HCT116 (cell line): ENCODE measurements at regions not wholly inside any gene's neighbourhood (a gene's known extent, or its start where the extent isn't known, plus 50 kb on each side); places are given as distances from the start of the nearest gene placed in this dataset.

Source experiments
- CBX3 ChIP-seq: IDR thresholded peaks from 2 replicates; pipeline ENCODE4 v1.6.1; 2012; ENCODE audit warnings: low read depth
- EZH2 ChIP-seq: fragments of 200-600 bp; sonication (generic); IDR thresholded peaks from 2 replicates; pipeline ENCODE4 v1.6.1; 2017; ENCODE audit warnings: antibody characterized with exemption, mixed run types
- RAD21 ChIP-seq: IDR thresholded peaks from 2 replicates; pipeline ENCODE4 v1.6.1; 2012; ENCODE audit warnings: low read depth, mild to moderate bottlenecking
- TF ChIP-seq, protein P1 (sequence below): IDR thresholded peaks from 2 replicates; pipeline ENCODE4 v1.6.1; 2012; ENCODE audit warnings: low read depth
- TF ChIP-seq, protein P2 (sequence below), 3 experiments: fragments of 200-600 bp in 1 of 3; sonication (generic) in 1 of 3; IDR thresholded peaks in 2 of 3; conservative IDR thresholded peaks in 1 of 3; 2 replicates each; pipeline ENCODE4 v1.5.1; 2012 to 2017; ENCODE audit warnings: low read depth in 2 of 3, low read length in 2 of 3, antibody characterized with exemption in 1 of 3, borderline replicate concordance in 1 of 3, control low read depth in 1 of 3, mild to moderate bottlenecking in 1 of 3, mixed read lengths in 1 of 3, mixed run types in 1 of 3, moderate library complexity in 1 of 3; ENCODE audit not compliant: insufficient read depth in 1 of 3

DNA sequence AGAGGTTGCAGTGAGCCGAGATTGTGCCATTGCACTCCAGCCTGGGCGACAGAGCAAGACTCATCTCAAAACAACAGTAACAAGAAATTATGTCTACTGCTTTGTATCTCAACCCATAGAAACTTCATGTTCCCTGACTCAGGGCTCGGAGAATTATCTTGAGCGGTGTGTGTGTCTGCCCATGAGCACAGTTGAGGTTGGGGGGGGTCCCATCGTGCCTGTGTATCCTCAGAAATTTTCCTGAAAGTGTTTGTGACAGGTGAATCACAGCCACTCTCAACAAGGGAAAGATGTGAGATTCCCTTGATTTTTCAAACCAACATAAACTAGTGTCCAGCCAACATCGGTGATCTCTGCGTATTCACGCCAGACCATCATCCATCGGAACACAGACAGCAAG, 319.1 kb downstream of the ASMT start:
- TF ChIP-seq, protein P1, sequence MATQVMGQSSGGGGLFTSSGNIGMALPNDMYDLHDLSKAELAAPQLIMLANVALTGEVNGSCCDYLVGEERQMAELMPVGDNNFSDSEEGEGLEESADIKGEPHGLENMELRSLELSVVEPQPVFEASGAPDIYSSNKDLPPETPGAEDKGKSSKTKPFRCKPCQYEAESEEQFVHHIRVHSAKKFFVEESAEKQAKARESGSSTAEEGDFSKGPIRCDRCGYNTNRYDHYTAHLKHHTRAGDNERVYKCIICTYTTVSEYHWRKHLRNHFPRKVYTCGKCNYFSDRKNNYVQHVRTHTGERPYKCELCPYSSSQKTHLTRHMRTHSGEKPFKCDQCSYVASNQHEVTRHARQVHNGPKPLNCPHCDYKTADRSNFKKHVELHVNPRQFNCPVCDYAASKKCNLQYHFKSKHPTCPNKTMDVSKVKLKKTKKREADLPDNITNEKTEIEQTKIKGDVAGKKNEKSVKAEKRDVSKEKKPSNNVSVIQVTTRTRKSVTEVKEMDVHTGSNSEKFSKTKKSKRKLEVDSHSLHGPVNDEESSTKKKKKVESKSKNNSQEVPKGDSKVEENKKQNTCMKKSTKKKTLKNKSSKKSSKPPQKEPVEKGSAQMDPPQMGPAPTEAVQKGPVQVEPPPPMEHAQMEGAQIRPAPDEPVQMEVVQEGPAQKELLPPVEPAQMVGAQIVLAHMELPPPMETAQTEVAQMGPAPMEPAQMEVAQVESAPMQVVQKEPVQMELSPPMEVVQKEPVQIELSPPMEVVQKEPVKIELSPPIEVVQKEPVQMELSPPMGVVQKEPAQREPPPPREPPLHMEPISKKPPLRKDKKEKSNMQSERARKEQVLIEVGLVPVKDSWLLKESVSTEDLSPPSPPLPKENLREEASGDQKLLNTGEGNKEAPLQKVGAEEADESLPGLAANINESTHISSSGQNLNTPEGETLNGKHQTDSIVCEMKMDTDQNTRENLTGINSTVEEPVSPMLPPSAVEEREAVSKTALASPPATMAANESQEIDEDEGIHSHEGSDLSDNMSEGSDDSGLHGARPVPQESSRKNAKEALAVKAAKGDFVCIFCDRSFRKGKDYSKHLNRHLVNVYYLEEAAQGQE: no peak
- TF ChIP-seq, protein P2, sequence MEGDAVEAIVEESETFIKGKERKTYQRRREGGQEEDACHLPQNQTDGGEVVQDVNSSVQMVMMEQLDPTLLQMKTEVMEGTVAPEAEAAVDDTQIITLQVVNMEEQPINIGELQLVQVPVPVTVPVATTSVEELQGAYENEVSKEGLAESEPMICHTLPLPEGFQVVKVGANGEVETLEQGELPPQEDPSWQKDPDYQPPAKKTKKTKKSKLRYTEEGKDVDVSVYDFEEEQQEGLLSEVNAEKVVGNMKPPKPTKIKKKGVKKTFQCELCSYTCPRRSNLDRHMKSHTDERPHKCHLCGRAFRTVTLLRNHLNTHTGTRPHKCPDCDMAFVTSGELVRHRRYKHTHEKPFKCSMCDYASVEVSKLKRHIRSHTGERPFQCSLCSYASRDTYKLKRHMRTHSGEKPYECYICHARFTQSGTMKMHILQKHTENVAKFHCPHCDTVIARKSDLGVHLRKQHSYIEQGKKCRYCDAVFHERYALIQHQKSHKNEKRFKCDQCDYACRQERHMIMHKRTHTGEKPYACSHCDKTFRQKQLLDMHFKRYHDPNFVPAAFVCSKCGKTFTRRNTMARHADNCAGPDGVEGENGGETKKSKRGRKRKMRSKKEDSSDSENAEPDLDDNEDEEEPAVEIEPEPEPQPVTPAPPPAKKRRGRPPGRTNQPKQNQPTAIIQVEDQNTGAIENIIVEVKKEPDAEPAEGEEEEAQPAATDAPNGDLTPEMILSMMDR (IDR thresholded peaks at IDR 0.05 in 2 of 3, conservative IDR thresholded peaks at IDR 0.05 in 1 of 3; ENCODE audit: borderline replicate concordance in 1 of 3, insufficient read depth in 1 of 3, low read depth in 2 of 3, low read length in 2 of 3): no peak
- TF ChIP-seq RAD21 (no peak), EZH2 (no peak), CBX3 (no peak)
